H54 (cell line): ENCODE measurements at regions not wholly inside any gene's neighbourhood (a gene's known extent, or its start where the extent isn't known, plus 50 kb on each side); places are given as distances from the start of the nearest gene placed in this dataset.

Experiments used
- DNase-seq: peaks from one replicate; pipeline ENCODE4 v3.0.0; 2011; ENCODE audit warnings: low spot score, mixed read lengths; ENCODE audit not compliant: insufficient read length
- FAIRE-seq: peaks from 3 replicates; lab custom pipeline; 2011; peaks lifted over from hg19 to GRCh38; lab: Jason Lieb, UNC
- POLR2A ChIP-seq: IDR thresholded peaks from 2 replicates; pipeline ENCODE4 v1.6.1; 2011; ENCODE audit warnings: low read depth, mild to moderate bottlenecking, low read length

- no peak for DNase-seq
- TF ChIP-seq POLR2A, result no peak
- FAIRE-seq, result no peak
Measured at GRCh38 chr18:41526054-41526453, 429.0 kb upstream of the PIK3C3 start.

GRCh38 chr18:41524674-41525470 is 430.2 kb upstream of the PIK3C3 start:
- TF ChIP-seq POLR2A, result no peak
- FAIRE-seq (no peak), DNase-seq (no peak)

GRCh38 chr18:41517142-41517541 is 437.9 kb upstream of the PIK3C3 start:
- no peak for TF ChIP-seq POLR2A
- FAIRE-seq (no peak), DNase-seq (no peak)

GRCh38 chr18:41513438-41513837 is 441.6 kb upstream of the PIK3C3 start:
- DNase-seq (no peak), FAIRE-seq (no peak)
- no peak for TF ChIP-seq POLR2A

DNA sequence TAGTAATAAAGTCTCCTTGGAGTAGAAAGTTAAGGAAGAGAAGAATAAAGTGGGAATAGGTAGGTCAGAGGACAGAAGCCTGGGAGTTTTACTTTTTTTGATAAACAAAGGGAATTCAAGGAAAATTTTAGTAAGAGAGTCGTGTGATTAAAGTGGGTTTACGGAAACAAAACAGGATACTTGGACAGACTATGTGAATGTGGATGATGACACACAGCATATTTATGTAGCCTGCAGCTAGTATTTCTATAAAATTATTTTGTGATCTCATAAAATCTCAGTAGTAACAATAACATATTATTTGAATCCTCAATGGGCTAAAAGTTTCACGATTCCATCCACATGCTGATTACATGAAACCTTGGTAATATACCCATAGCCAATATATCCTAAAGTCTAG is 450.7 kb upstream of the PIK3C3 start:
- no peak for DNase-seq
- no peak for TF ChIP-seq POLR2A
- FAIRE-seq, result no peak

DNA sequence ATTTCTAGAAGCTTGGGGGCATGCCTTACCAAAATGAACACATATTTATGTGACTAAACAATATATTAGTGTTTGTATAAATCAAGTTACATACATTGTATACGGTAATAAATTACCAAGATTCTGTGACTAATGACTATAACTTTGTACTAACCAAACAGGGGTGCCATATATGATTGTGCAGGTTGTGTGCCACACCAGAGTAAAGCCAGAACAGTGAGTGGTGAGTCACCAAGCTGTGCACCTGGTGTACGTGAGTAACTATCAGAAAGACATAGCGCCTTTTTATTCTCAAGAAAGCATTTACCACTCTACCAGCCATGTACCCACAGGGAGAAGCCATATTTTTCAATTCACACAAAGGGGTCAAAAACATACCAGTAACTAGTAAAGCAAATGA is 453.2 kb upstream of the PIK3C3 start:
- DNase-seq (no peak), FAIRE-seq (no peak)
- TF ChIP-seq POLR2A, result no peak

DNA sequence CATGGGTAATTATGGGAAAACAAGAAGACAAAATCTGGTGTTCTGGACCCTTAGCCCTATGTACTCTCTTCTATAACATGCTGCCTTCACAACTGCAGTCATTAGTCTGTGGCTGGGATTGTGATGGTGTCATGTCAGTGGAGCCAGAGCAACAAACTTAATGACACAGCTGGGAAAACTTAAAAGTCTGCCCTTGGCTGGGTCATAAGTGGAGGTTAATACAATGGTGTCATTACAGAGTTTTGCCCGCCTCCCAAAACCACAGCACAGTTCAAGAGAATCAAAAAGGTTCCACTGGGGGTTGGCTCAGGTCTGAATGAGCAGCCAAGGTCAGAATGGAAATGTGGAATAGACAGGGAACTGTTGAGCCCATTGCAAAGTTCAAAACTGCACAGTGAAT is 455.7 kb upstream of the PIK3C3 start:
- no peak for FAIRE-seq
- no peak for DNase-seq
- no peak for TF ChIP-seq POLR2A

- no peak for DNase-seq
- no peak for FAIRE-seq
- TF ChIP-seq POLR2A, result no peak
Measured at GRCh38 chr18:41490861-41491260, 464.2 kb upstream of the PIK3C3 start.

DNA sequence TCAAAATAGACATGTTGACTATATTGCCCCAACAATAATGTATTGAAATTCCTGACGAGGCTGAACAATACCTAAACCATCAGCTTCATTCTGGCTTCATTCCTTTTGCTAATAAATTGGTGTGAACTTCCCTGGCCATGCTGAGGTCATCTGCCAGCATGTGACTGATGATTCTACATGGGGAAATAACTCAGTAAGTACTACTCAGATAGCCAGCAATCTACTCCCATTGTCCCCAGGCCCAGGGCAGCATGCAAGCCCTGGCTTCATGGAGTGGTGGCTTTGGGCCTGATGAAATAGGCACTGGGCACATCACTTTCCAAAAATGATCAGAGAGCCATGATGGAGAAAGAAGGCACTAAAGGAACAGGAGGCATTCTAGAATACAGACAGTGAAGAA is 468.5 kb upstream of the PIK3C3 start:
- FAIRE-seq (no peak), DNase-seq (no peak)
- TF ChIP-seq POLR2A, result no peak

DNA sequence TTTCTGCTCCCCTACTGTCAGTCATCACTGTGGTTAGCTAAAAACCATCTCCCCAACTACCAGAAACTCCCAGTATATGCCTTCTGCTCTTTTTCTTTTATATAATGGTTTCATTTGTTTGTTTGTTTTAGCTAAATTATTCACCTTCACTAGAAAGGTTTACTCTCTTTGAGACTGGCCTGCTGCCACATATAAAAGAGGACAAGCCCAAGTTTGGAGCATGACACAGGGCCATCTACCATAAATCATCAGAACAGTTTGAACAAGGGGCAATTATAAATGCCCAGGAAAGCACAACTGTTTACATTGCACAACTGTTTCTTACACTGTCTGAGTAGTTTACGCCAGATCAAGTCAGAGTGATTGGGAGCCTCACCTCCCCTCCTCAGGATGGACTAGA is 471.0 kb upstream of the PIK3C3 start:
- no peak for DNase-seq
- FAIRE-seq, result no peak
- no peak for TF ChIP-seq POLR2A

- TF ChIP-seq POLR2A, result no peak
- FAIRE-seq, result no peak
- no peak for DNase-seq
Measured at GRCh38 chr18:41482501-41482900, 472.5 kb upstream of the PIK3C3 start.

DNA sequence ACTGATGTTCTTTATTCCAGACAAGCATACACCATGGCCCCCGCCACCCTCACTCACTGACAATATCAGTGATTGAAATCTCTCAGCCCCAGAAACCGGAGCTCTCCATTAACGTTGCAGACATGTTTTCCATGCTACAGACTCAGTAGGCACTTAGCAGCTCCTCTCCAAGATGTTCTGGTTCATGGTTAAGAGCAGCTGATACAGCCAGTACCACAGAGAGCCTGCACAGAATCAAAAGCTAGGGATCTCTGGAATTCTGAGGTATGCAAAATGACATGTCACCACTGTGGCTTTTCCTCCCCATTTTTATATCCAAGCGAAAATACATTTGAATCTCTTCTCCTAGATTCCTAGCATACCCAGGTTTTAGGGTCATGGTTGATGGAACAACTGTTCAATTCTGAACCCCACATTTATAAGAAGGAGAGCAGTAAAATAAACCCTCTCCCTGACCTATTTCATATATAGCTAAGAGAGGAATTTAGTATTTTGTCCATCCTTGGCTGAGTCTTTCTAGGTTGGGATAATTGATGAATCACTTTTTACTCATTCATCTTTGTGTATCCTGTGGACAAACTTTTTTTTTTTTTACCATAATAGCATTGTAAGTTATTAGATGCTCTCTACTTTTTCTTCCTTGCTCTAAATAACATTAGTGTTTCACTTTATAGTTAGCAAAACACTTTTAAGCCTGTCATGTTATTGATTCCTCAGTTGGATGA is 488.4 kb upstream of the PIK3C3 start:
- no peak for DNase-seq
- no peak for TF ChIP-seq POLR2A
- FAIRE-seq, result no peak

GRCh38 chr18:41465386-41465785 is 489.6 kb upstream of the PIK3C3 start:
- no peak for DNase-seq
- TF ChIP-seq POLR2A, result no peak
- FAIRE-seq, result no peak

GRCh38 chr18:41464278-41464677 is 490.8 kb upstream of the PIK3C3 start:
- no peak for DNase-seq
- no peak for FAIRE-seq
- no peak for TF ChIP-seq POLR2A

DNA sequence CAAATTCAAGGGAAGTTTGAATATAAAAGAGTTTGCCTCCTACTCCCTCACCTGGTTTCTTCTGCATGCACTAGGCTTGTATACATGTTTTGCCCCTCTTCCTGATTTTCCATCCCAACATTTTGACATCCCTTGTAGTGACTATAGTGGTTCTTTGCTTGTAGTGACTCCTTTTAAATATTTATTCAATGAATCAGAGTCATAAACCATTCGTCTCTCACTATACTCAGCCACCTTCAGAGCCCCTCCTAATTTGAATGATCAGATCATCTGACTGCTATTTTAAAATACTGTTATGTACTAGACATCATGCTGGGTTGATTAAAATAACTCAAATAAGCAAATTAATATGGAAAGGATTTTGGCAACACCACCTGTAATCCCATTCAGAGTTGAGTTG is 492.1 kb upstream of the PIK3C3 start:
- no peak for FAIRE-seq

More for the DNA sequence above, 492.1 kb upstream of the PIK3C3 start:
- TF ChIP-seq POLR2A, result no peak
- no peak for DNase-seq
